Right renal cortex interstitium (tissue), 3 donors: ENCODE measurements at regions not wholly inside any gene's neighbourhood (a gene's known extent, or its start where the extent isn't known, plus 50 kb on each side); places are given as distances from the start of the nearest gene placed in this dataset.
"Not testable (repeated sequence)": the region's sequence is repeated elsewhere in the genome, so short reads cannot be mapped to it uniquely, and the experiment has no call there.

ENCODE experiments used
- DNase-seq, 3 donors: peaks; one replicate each; pipeline ENCODE4 v3.0.0-alpha.2; 2013; ENCODE audit warnings: low read depth in 3 of 3, low spot score in 2 of 3

- DNase-seq: no peak
Measured at GRCh38 chr3:6600237-6600636, 260.7 kb upstream of the GRM7 start.

- DNase-seq: no peak
Measured at GRCh38 chr3:6601374-6601773, 259.5 kb upstream of the GRM7 start.

GRCh38 chr3:6602329-6602728, 258.6 kb upstream of the GRM7 start:
- no peak for DNase-seq

- DNase-seq: no peak
Measured at GRCh38 chr3:6605227-6605626, 255.7 kb upstream of the GRM7 start.

- no peak for DNase-seq
Measured at GRCh38 chr3:6608843-6609242, 252.1 kb upstream of the GRM7 start.

- no peak for DNase-seq
Measured at GRCh38 chr3:6612034-6612616, 248.8 kb upstream of the GRM7 start.

- DNase-seq: no peak
Measured at GRCh38 chr3:6622260-6622659, 238.7 kb upstream of the GRM7 start.

- DNase-seq: no peak
Measured at GRCh38 chr3:6622712-6623111, 238.2 kb upstream of the GRM7 start.

- no peak for DNase-seq
Measured at GRCh38 chr3:6631376-6631775, 229.5 kb upstream of the GRM7 start.

GRCh38 chr3:6640907-6641306, 220.0 kb upstream of the GRM7 start:
- DNase-seq: no peak

GRCh38 chr3:6644070-6644929, 216.6 kb upstream of the GRM7 start:
- DNase-seq: no peak

GRCh38 chr3:6654670-6655069, 206.2 kb upstream of the GRM7 start:
- no peak for DNase-seq

- no peak for DNase-seq
Measured at GRCh38 chr3:6655275-6655674, 205.6 kb upstream of the GRM7 start.

- DNase-seq: no peak
Measured at GRCh38 chr3:6657591-6657990, 203.3 kb upstream of the GRM7 start.

GRCh38 chr3:6667354-6667753, 193.6 kb upstream of the GRM7 start:
- no peak for DNase-seq

GRCh38 chr3:6671363-6671762, 189.6 kb upstream of the GRM7 start:
- DNase-seq: no peak

- no peak for DNase-seq
Measured at GRCh38 chr3:6679510-6679909, 181.4 kb upstream of the GRM7 start.

GRCh38 chr3:6680119-6680806, 180.7 kb upstream of the GRM7 start:
- no peak for DNase-seq

- no peak for DNase-seq
Measured at GRCh38 chr3:6697285-6697684, 163.6 kb upstream of the GRM7 start.

- no peak for DNase-seq
Measured at GRCh38 chr3:6697722-6698121, 163.2 kb upstream of the GRM7 start.

GRCh38 chr3:6704817-6705216, 156.1 kb upstream of the GRM7 start:
- not testable (repeated sequence) for DNase-seq

GRCh38 chr3:6706777-6707176, 154.1 kb upstream of the GRM7 start:
- DNase-seq: no peak
